GM21786 (cell line): ENCODE measurements at regions not wholly inside any gene's neighbourhood (a gene's known extent, or its start where the extent isn't known, plus 50 kb on each side); places are given as distances from the start of the nearest gene placed in this dataset.

Experiments
- ATAC-seq: cut with Tn5 transposase; IDR thresholded peaks from one replicate; pipeline ENCODE4 v1.9.1; 2021; ENCODE audit not compliant: unreplicated experiment

- ATAC-seq = no peak
Measured at GRCh38 chr19:31633014-31633413, 283.8 kb upstream of the TSHZ3 start.

DNA sequence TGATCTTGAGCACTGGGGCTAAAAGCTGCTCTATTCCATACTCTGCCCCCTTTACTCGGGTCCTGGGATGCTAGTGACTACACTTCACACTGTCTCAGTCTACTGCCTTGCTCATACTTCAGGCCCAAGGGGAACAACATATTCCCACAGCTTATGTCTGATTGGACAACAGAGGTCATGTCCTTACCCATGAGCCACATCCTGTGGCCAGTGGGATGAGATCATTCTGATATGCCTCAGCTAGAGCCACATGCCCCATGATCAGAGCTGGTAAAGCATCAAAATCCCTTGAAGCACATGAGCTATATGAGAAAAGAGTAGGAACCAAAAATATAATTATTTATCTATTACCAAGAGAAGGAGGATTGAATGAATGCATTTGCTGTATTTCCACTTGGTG is 290.1 kb upstream of the TSHZ3 start:
- no peak for ATAC-seq

- no peak for ATAC-seq
Measured at GRCh38 chr19:31641591-31641990, 292.4 kb upstream of the TSHZ3 start.

DNA sequence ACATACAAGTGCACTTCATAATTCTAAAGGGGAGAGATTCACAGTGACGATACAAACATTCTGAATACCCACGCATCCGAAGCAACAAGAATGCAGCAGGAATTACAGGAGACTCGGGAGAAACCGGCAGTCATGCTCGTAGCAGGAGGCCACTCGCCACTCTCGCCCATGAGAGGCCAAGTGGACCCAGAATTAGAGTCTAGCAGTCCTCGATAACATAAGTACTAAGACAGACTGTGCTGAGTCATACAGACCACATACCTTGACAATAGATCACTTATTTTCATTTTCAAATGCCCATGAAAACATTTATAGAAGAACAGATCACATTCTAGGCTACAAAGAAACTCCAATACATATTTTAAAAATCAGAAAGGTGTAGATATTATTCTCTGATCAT is 299.1 kb upstream of the TSHZ3 start:
- no peak for ATAC-seq

DNA sequence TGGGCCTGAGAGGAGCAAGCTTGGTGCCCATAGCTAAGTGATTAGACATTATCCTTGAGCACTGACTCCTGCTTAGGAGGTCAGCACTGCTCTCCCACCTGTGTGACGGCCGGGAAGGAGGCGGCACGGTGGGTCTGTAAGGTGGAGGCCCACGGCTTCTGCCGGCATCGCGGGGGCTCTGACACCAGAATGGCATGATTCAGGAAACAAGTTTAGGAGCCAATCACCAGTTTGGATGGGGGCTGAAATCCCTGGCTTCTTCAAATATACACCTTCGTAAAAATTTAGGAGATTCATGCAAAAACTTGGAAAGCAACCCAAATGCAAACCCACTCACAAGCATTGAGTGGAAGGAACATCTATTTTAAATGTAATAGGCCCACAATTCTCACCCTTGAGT is 307.3 kb upstream of the TSHZ3 start:
- ATAC-seq = no peak

DNA sequence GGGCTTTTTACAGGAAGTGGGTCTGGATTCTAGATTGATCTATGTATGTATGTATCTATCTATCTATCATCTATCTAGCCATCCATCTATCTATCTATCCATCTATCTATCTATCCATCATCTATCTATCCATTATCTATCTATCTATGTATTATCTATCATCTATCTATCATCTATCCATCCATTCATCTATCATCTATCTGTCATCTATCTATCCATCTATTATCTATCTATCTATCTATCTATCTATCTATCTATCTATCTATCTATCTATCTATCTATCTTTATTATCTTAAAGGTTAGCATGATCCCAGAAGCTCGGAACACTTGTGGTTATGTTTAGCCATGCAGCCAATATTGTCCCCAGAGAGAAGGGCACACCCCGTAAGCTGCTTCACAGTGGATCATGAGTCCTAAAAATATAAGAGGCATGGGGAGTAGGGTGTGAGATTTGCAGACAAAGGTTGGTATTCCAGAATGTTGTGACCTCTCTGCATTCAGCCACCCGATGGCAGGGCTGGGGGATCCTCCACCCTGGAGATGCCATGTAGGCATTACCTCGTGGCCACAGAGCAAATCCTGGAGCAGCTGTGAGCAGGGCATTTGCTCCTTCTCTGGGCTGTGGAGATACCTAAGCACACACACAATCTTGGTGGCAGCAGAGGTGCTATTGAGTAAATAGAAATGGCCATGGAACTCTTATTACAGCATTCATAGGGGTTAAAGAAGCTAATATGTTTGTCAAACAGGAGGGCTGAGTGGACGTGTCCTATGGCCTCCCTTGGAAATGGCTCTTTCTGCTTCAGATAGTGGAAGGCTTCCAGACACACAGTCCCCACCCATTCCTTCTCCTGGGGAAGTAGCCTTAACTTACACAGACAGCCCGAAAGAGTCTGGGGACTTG is 310.0 kb upstream of the TSHZ3 start:
- no peak for ATAC-seq

GRCh38 chr19:31659897-31660210 is 310.6 kb upstream of the TSHZ3 start:
- ATAC-seq = no peak

GRCh38 chr19:31664096-31664495 is 314.9 kb upstream of the TSHZ3 start:
- no peak for ATAC-seq

DNA sequence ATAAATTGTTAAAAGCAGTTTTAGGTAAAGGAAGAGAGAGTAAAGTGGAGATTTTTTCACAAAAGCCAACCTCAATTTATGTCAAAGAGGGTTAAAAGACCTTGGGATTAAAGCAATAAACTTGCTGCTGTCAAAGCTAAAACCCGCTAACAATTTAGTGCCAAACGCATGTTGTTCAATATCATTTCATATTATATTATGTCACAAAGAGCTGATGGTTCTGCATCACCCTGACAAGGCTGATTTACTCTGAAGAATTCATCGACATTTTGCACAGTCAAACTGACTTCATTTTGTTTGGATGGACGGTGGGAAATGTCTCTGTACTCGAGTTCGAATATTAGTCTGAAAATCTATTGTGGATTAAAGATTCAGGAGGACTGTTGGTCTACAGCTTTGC is 315.8 kb upstream of the TSHZ3 start:
- no peak for ATAC-seq

DNA sequence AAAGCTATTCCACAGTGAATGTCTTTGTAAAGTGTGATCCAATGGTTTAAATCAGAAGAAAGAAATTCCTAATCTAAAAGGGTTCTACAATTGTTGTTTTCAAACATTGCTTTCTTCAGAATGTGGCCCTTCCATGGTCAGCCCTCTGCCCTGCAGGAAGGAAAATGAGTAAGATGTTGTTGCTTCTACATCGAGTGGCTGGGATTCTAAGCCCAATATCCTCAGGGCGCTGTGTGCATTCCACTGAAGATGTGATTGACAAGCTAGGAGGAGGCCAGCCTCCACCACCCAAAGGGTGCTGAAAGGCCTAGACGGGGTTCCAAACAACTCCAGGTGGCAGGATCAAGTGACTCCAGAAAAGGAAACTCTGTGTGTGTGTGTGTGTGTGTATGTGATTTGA is 316.9 kb upstream of the TSHZ3 start:
- no peak for ATAC-seq

- ATAC-seq = no peak
Measured at GRCh38 chr19:31667106-31667505, 317.9 kb upstream of the TSHZ3 start.

DNA sequence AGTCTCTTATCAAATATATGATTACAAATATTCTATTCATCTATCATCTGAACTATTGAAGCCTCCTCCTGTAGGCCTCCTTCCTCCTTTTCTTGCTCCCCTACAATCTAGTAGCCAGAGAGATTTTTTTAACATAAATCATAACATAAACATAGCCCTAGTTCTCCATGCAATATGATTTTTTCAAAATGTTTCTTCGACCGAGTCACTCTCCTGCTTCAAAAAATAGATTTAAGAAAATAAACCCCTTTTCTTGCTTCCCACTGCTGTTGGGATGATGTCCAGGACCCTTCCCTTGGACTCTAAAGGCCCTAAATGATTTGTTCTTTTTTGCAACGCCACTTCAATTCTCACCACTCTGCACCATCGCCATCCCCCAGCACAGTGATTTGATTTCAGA is 319.7 kb upstream of the TSHZ3 start:
- no peak for ATAC-seq

DNA sequence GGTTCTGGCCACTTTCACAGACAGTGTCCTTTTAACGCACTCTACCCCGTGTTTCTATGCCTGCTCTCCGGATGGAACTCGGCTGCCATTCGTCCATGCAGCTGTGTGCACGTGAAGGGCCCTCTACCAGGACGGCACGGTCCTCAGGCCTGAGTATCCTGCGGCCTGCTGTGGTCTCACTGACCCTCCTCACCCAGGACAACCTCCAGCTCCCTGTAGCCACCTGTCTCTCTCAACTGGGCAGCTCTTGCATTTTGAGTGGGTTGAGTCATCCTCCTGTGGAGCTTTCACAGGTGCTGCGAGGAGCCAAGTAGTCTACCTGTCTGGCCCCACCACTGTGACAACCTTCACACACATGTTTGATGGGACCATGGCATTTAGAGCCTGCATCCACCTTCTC is 321.7 kb upstream of the TSHZ3 start:
- ATAC-seq = no peak

- ATAC-seq = no peak
Measured at GRCh38 chr19:31671411-31672035, 322.3 kb upstream of the TSHZ3 start.

DNA sequence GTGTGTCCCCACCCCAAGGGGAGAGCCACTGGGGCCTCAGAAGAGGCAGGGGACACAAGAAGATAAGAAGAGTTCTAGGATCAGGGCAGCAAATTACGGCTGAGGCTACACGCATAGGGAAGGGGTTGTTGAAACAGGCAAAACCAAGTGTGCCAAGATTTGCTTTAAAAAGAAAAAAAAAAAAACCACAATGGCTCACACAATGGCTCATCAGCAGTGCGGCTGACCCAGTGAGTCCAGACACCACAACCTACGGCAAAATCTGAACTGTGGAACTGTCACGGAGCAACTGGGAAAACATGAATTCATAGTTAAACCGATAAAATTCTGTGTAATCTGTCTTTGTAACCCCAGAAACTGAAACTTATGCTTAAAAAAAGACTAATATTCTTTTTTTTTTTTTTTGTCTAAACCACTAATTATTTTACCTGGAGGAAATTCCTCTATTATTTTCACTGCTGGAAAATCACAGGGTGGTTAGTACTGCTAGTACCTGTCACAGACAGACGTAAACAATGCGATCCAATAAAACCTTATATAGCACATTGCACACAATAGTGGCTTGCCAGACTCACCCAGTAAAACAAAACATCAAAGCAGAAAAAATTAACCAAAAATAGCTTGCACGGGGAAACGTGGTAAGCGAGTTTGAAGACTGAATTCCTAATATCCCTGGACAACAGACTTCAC is 325.4 kb upstream of the TSHZ3 start:
- no peak for ATAC-seq

DNA sequence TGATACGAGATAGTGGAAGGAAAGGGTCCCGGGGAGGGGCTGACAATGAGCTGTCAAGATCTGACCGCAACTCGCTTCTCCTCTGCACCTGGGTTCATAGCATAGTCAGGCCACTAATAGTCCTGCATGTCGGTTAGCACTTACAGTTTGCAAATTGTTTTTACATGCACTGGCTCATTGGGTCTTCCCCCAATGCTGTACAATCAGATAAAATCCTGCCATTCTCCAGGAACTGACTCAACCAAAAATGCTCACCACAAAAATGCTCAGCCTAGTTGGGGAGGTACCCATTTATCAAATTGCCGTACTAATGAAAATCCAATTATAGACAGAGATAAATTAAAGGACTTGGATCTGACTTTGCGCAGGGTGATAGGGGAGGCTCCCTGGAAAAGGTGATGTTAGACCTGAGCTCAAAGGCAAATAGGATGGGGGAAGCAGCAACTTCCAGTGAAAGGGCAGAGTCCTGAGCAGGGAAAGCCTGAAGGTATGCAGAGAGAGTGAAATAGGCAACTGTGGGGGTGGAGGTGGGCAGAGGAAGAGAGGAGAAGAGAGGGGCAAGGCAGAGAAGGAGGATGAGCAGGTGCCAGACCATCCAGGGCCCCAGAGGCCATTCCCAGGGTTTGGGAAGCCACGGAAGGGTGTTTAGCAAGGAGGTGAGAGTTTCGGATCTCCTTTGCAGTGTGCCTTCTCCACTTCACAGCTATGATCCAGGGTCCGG is 326.1 kb upstream of the TSHZ3 start:
- ATAC-seq = no peak

GRCh38 chr19:31676271-31677004 is 327.2 kb upstream of the TSHZ3 start:
- ATAC-seq = no peak

DNA sequence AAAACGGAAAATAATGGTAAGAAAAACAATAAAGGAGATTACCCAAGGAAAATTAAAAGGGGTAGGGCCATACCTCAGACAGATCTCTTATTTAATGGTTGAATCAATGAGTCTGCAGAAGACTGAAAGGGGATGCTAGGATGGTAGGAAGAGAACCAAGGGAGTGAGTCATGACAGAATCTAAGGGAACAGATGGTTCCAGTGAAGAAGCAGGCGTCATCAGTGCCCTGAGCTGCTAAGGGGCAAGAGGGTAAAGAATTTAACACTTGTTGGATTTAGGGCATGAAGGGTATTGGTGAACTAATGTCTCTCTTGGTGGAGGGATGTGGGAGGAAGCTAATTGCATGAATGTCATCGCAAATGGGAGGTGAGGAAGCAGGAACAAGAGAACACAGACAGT is 329.2 kb upstream of the TSHZ3 start:
- ATAC-seq = no peak

DNA sequence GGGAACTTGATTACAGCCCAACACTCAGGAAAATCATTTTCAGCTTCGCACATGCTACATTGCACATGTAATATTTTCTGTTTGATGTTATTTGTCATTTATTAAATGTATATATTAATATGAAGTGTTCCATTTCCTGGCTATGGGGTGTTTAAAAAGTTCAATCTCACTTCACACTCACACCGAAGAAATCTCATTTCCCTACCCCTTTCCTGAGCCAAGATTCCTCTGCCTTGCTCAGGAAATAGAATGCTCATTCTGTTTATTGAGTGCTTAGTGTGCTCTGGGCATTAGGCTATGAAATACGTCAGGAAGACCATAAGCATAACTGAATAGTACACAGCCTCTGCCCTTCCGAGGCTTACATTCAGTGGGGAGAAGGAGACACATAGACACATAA is 331.9 kb upstream of the TSHZ3 start:
- ATAC-seq = no peak

GRCh38 chr19:31693131-31693932 is 344.1 kb upstream of the TSHZ3 start:
- no peak for ATAC-seq
